Activated naive CD4-positive, alpha-beta T cell treated with anti-CD3 and anti-CD28 coated beads, Interleukin-2, amount 50 U/mL, for 24 hours (primary cell): ENCODE measurements at regions not wholly inside any gene's neighbourhood (a gene's known extent, or its start where the extent isn't known, plus 50 kb on each side); places are given as distances from the start of the nearest gene placed in this dataset.

Experiments
- H3K27ac Mint-ChIP-seq: one replicate; pipeline ENCODE4 v1.8.0; 2021; ENCODE audit warnings: mild to moderate bottlenecking, mixed read lengths
- H3K27me3 Mint-ChIP-seq: one replicate; pipeline ENCODE4 v1.8.0; 2021; ENCODE audit warnings: mixed read lengths
- H3K36me3 Mint-ChIP-seq: one replicate; pipeline ENCODE4 v1.8.0; 2021; ENCODE audit warnings: mixed read lengths
- H3K4me1 Mint-ChIP-seq: one replicate; pipeline ENCODE4 v1.8.0; 2021; ENCODE audit warnings: mixed read lengths
- H3K4me3 Mint-ChIP-seq: one replicate; pipeline ENCODE4 v1.8.0; 2021; ENCODE audit warnings: mild to moderate bottlenecking, mixed read lengths
- H3K9me3 Mint-ChIP-seq: one replicate; pipeline ENCODE4 v1.8.0; 2021; ENCODE audit warnings: mixed read lengths

DNA sequence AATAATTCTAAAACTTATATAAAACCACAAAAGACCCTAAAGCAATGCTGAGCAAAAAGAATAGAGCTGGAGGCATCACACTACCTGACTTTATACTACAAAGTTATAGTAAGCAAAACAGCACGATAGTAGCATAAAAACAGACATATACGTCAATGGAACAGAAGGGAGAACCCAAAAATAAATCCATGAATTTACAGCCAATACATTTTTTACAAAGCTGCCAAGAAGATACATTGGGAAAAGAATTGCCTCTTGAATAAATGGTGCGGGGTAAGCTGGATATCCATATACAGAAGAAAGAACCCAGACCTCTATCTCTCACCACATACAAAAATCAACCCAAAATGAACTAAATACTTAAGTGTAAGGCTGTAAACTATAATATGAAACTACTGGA, 51.3 kb upstream of the KRTAP11-1 start:
- no peaks in the 10 kb centered on the region for H3K27me3 Mint-ChIP-seq
- H3K27ac Mint-ChIP-seq, result no peak overlapping the region
- H3K9me3 Mint-ChIP-seq, result peaks cover 1% of the 10 kb centered on the region
- H3K4me1 Mint-ChIP-seq, result no peaks in the 10 kb centered on the region
- H3K36me3 Mint-ChIP-seq, result peaks cover 1% of the 10 kb centered on the region
- no peak overlapping the region for H3K4me3 Mint-ChIP-seq
